HL-60 (cell line): ENCODE measurements at regions not wholly inside any gene's neighbourhood (a gene's known extent, or its start where the extent isn't known, plus 50 kb on each side); places are given as distances from the start of the nearest gene placed in this dataset.
"Not testable (repeated sequence)": the region's sequence is repeated elsewhere in the genome, so short reads cannot be mapped to it uniquely, and the experiment has no call there.

Experiments used
- GABPA ChIP-seq: IDR thresholded peaks from 2 replicates; pipeline ENCODE4 v1.6.1; 2012; ENCODE audit warnings: low read depth
- POLR2AphosphoS5 ChIP-seq: IDR thresholded peaks from 2 replicates; pipeline ENCODE4 v1.6.1; 2012; ENCODE audit warnings: low read depth
- TF ChIP-seq, protein P1 (sequence below): IDR thresholded peaks from one replicate; pipeline ENCODE4 v1.5.1; 2011; ENCODE audit warnings: low read length, control low read depth, inconsistent platforms; ENCODE audit not compliant: insufficient read depth
- TF ChIP-seq, protein P2 (sequence below): IDR thresholded peaks from 2 replicates; pipeline ENCODE4 v1.6.1; 2012; ENCODE audit warnings: low read depth; ENCODE audit not compliant: insufficient replicate concordance

DNA sequence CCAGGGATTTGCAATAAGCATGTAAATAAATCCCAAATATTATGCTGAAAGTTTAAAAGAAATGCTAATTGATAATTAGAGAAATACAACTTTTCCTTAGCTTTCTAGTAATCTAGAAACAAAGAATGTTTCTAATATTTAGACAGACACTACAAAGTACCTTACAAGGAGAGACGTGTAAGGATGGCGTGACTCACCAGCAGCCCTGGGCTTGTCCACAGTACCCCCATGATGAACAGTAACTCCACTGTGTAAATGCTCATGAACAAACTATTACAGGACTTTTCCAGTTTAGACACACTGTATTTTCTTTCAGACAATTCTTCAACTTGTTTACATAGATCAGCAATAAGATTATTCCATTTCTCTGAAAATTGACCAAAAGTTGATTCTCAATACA, 138.9 kb upstream of the KCTD7 start:
- TF ChIP-seq, protein P1, sequence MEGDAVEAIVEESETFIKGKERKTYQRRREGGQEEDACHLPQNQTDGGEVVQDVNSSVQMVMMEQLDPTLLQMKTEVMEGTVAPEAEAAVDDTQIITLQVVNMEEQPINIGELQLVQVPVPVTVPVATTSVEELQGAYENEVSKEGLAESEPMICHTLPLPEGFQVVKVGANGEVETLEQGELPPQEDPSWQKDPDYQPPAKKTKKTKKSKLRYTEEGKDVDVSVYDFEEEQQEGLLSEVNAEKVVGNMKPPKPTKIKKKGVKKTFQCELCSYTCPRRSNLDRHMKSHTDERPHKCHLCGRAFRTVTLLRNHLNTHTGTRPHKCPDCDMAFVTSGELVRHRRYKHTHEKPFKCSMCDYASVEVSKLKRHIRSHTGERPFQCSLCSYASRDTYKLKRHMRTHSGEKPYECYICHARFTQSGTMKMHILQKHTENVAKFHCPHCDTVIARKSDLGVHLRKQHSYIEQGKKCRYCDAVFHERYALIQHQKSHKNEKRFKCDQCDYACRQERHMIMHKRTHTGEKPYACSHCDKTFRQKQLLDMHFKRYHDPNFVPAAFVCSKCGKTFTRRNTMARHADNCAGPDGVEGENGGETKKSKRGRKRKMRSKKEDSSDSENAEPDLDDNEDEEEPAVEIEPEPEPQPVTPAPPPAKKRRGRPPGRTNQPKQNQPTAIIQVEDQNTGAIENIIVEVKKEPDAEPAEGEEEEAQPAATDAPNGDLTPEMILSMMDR = not testable (repeated sequence)
- TF ChIP-seq POLR2AphosphoS5, GABPA: not testable (repeated sequence)
- TF ChIP-seq, protein P2, sequence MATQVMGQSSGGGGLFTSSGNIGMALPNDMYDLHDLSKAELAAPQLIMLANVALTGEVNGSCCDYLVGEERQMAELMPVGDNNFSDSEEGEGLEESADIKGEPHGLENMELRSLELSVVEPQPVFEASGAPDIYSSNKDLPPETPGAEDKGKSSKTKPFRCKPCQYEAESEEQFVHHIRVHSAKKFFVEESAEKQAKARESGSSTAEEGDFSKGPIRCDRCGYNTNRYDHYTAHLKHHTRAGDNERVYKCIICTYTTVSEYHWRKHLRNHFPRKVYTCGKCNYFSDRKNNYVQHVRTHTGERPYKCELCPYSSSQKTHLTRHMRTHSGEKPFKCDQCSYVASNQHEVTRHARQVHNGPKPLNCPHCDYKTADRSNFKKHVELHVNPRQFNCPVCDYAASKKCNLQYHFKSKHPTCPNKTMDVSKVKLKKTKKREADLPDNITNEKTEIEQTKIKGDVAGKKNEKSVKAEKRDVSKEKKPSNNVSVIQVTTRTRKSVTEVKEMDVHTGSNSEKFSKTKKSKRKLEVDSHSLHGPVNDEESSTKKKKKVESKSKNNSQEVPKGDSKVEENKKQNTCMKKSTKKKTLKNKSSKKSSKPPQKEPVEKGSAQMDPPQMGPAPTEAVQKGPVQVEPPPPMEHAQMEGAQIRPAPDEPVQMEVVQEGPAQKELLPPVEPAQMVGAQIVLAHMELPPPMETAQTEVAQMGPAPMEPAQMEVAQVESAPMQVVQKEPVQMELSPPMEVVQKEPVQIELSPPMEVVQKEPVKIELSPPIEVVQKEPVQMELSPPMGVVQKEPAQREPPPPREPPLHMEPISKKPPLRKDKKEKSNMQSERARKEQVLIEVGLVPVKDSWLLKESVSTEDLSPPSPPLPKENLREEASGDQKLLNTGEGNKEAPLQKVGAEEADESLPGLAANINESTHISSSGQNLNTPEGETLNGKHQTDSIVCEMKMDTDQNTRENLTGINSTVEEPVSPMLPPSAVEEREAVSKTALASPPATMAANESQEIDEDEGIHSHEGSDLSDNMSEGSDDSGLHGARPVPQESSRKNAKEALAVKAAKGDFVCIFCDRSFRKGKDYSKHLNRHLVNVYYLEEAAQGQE = not testable (repeated sequence)
